Neural cell (in vitro differentiated cells): ENCODE measurements at regions not wholly inside any gene's neighbourhood (a gene's known extent, or its start where the extent isn't known, plus 50 kb on each side); places are given as distances from the start of the nearest gene placed in this dataset.

Experiments used
- H2AFZ ChIP-seq: fragments of 200-600, 300-800 bp; sonication (generic), shearing (Covaris generic); 2 replicates; pipeline ENCODE4 v1.6.0; 2014; ENCODE audit warnings: low read depth, mild to moderate bottlenecking, antibody characterized with exemption, low read length, moderate library complexity
- H3F3A ChIP-seq: fragments of 200-600 bp; shearing (Covaris generic); 2 replicates; pipeline ENCODE4 v1.6.1; 2016; ENCODE audit warnings: mild to moderate bottlenecking, moderate library complexity, mixed read lengths, antibody characterized with exemption, low read length; ENCODE audit not compliant: insufficient read depth, poor library complexity, severe bottlenecking
- H3K27ac ChIP-seq: fragments of 200-600, 300-800 bp; sonication (generic), shearing (Covaris generic); 2 replicates; pipeline ENCODE4 v1.5.1; 2014; ENCODE audit warnings: mild to moderate bottlenecking, low read length, moderate library complexity
- H3K27me3 ChIP-seq: fragments of 300-800, 200-600 bp; sonication (generic), shearing (Covaris generic); 2 replicates; pipeline ENCODE4 v1.6.0; 2014; ENCODE audit warnings: mild to moderate bottlenecking, low read depth, low read length, moderate library complexity; ENCODE audit not compliant: insufficient read depth
- H3K36me3 ChIP-seq: fragments of 300-800, 200-600 bp; sonication (generic), shearing (Covaris generic); 2 replicates; pipeline ENCODE4 v1.5.1; 2014; ENCODE audit warnings: mild to moderate bottlenecking, antibody characterized with exemption, low read length, moderate library complexity; ENCODE audit not compliant: insufficient read depth
- H3K4me2 ChIP-seq: fragments of 300-800, 200-600 bp; sonication (generic), shearing (Covaris generic); 2 replicates; pipeline ENCODE4 v1.6.0; 2014; ENCODE audit warnings: mild to moderate bottlenecking, low read length
- H3K4me3 ChIP-seq: fragments of 300-800, 200-600 bp; sonication (generic), shearing (Covaris generic); 2 replicates; pipeline ENCODE4 v1.5.1; 2014; ENCODE audit warnings: mild to moderate bottlenecking, low read length, moderate library complexity
- H3K79me2 ChIP-seq: fragments of 200-600 bp; shearing (Covaris generic); replicated peaks from 2 replicates; pipeline ENCODE4 v1.6.0; 2014; ENCODE audit warnings: mild to moderate bottlenecking, low read length, moderate library complexity; ENCODE audit not compliant: insufficient read depth
- H3K9ac ChIP-seq: fragments of 300-800, 200-600 bp; sonication (generic), shearing (Covaris generic); 2 replicates; pipeline ENCODE4 v1.6.1; 2016; ENCODE audit warnings: mild to moderate bottlenecking, low read length, mixed read lengths
- H3K9me2 ChIP-seq: fragments of 200-600 bp; shearing (Covaris generic); 2 replicates; pipeline ENCODE4 v1.6.1; 2016; ENCODE audit warnings: mild to moderate bottlenecking, low read length, mixed read lengths; ENCODE audit not compliant: insufficient read depth
- H3K9me3 ChIP-seq: fragments of 200-600, 300-800 bp; sonication (generic), shearing (Covaris generic); 2 replicates; pipeline ENCODE4 v1.6.1; 2016; ENCODE audit warnings: mild to moderate bottlenecking, mixed run types, low read length, moderate library complexity, mixed read lengths
- H4K20me1 ChIP-seq: fragments of 200-600 bp; shearing (Covaris generic); 2 replicates; pipeline ENCODE4 v1.6.1; 2016; ENCODE audit warnings: mild to moderate bottlenecking, mixed run types; ENCODE audit not compliant: insufficient read depth
- EP300 ChIP-seq: fragments of 450-650 bp; conservative IDR thresholded peaks from 2 replicates; pipeline ENCODE4 v1.6.1; 2014; ENCODE audit warnings: antibody characterized with exemption, mild to moderate bottlenecking, moderate library complexity; ENCODE audit not compliant: poor library complexity, severe bottlenecking
- EZH2 ChIP-seq: fragments of 200-600, 300-800 bp; shearing (Covaris generic), sonication (generic); IDR thresholded peaks from 2 replicates; pipeline ENCODE4 v1.6.1; 2014; ENCODE audit warnings: antibody characterized with exemption, low read length, borderline replicate concordance, mild to moderate bottlenecking; ENCODE audit not compliant: insufficient read depth, poor library complexity, severe bottlenecking
- MXI1 ChIP-seq: fragments of 450-650 bp; conservative IDR thresholded peaks from 2 replicates; pipeline ENCODE4 v1.6.1; 2014; ENCODE audit warnings: antibody characterized with exemption, mild to moderate bottlenecking; ENCODE audit not compliant: poor library complexity, severe bottlenecking
- POLR2AphosphoS5 ChIP-seq: IDR thresholded peaks from 2 replicates; pipeline ENCODE4 v1.6.1; 2012
- RAD21 ChIP-seq: fragments of 450-650 bp; conservative IDR thresholded peaks from 2 replicates; pipeline ENCODE4 v1.6.1; 2014; ENCODE audit warnings: antibody characterized with exemption, mild to moderate bottlenecking, moderate library complexity
- SMC3 ChIP-seq: fragments of 450-650 bp; conservative IDR thresholded peaks from 2 replicates; pipeline ENCODE4 v1.6.1; 2014; ENCODE audit warnings: antibody characterized with exemption, mild to moderate bottlenecking, moderate library complexity; ENCODE audit not compliant: poor library complexity
- TAF1 ChIP-seq: IDR thresholded peaks from 2 replicates; pipeline ENCODE4 v1.6.1; 2012; ENCODE audit warnings: low read depth
- TF ChIP-seq, protein P1 (sequence below): fragments of 450-650 bp; IDR thresholded peaks from 2 replicates; pipeline ENCODE4 v1.5.1; 2014; ENCODE audit warnings: antibody characterized with exemption, mild to moderate bottlenecking, moderate library complexity; ENCODE audit not compliant: poor library complexity, severe bottlenecking
- TF ChIP-seq, protein P2 (sequence below): IDR thresholded peaks from 2 replicates; pipeline ENCODE4 v1.6.1; 2012; ENCODE audit warnings: borderline replicate concordance

DNA sequence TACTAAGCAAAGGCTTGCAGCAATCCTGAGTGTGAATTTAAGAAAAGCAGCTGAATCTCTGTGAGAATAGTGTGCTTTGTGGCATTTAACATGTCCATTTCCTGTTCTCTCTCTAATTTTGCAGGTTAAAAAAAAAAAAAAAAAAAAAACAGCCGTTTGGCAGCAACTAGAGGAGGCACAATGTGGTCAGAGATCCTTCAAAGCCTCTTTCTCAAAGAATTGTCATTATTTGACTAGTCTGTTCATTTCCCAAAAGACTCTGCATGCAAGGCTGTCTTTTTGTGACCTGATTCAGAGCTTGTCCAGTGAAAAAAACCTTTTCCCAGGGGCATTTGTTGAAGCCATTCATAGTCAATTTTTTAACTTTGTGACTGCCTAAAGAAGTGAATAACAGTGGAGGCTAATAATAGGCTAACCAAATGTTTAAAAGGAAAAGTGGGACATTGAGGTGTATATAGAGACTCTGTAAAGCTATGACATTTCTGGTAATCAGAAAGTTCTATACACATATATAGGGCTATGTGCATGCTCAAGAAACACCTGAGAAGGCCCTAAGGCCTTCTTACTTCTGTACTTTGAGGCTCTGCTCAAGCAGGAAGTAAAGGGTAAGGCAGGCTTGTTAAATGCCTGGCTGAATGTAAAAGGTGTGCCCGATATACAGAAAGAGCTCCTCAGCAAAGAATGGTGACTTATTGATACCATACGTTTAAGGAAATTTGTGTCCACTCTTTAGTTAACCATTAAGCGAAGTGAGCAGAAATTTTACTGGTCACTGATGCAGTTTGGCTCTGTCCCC lies 289.6 kb upstream of the RAB6C start:
- Histone ChIP-seq H3K9me2 (no peaks in the 10 kb centered on the region), H3F3A (no peaks in the 10 kb centered on the region), H3K36me3 (no peaks in the 10 kb centered on the region), H3K4me3 (no peak overlapping the region), H3K9ac (no peak overlapping the region), H3K9me3 (no peaks in the 10 kb centered on the region), H3K27me3 (no peaks in the 10 kb centered on the region), H4K20me1 (no peaks in the 10 kb centered on the region), H3K4me2 (no peak overlapping the region), H3K27ac (no peak overlapping the region), H3K79me2 (no peaks in the 10 kb centered on the region), H2AFZ (no peak overlapping the region)
- TF ChIP-seq TAF1 (no peak), RAD21 (no peak), EP300 (no peak), EZH2 (no peak), MXI1 (no peak), SMC3 (no peak), POLR2AphosphoS5 (no peak)
- TF ChIP-seq, protein P1, sequence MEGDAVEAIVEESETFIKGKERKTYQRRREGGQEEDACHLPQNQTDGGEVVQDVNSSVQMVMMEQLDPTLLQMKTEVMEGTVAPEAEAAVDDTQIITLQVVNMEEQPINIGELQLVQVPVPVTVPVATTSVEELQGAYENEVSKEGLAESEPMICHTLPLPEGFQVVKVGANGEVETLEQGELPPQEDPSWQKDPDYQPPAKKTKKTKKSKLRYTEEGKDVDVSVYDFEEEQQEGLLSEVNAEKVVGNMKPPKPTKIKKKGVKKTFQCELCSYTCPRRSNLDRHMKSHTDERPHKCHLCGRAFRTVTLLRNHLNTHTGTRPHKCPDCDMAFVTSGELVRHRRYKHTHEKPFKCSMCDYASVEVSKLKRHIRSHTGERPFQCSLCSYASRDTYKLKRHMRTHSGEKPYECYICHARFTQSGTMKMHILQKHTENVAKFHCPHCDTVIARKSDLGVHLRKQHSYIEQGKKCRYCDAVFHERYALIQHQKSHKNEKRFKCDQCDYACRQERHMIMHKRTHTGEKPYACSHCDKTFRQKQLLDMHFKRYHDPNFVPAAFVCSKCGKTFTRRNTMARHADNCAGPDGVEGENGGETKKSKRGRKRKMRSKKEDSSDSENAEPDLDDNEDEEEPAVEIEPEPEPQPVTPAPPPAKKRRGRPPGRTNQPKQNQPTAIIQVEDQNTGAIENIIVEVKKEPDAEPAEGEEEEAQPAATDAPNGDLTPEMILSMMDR = no peak
- TF ChIP-seq, protein P2, sequence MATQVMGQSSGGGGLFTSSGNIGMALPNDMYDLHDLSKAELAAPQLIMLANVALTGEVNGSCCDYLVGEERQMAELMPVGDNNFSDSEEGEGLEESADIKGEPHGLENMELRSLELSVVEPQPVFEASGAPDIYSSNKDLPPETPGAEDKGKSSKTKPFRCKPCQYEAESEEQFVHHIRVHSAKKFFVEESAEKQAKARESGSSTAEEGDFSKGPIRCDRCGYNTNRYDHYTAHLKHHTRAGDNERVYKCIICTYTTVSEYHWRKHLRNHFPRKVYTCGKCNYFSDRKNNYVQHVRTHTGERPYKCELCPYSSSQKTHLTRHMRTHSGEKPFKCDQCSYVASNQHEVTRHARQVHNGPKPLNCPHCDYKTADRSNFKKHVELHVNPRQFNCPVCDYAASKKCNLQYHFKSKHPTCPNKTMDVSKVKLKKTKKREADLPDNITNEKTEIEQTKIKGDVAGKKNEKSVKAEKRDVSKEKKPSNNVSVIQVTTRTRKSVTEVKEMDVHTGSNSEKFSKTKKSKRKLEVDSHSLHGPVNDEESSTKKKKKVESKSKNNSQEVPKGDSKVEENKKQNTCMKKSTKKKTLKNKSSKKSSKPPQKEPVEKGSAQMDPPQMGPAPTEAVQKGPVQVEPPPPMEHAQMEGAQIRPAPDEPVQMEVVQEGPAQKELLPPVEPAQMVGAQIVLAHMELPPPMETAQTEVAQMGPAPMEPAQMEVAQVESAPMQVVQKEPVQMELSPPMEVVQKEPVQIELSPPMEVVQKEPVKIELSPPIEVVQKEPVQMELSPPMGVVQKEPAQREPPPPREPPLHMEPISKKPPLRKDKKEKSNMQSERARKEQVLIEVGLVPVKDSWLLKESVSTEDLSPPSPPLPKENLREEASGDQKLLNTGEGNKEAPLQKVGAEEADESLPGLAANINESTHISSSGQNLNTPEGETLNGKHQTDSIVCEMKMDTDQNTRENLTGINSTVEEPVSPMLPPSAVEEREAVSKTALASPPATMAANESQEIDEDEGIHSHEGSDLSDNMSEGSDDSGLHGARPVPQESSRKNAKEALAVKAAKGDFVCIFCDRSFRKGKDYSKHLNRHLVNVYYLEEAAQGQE = no peak

DNA sequence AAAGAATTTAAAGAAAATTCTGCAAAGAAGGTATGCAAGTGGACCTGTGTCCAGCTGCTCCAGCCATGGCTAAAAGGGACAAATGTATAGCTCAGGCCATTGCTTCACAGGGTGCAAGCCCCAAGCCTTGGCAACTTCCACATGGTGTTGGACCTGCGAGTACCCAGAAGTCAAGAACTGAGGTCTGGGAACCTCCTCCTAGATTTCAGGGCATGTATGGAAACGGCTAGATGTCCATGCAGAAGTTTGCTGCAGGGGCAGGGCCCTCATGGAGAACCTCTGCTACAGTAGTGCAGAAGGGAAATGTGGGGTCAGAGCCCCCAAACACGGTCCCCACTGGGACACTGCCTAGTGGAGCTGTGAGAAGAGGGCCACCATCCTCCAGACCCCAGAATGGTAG lies 284.0 kb upstream of the RAB6C start:
- no peak overlapping the region for H3K4me2 ChIP-seq

More for the DNA sequence above, 284.0 kb upstream of the RAB6C start:
- Histone ChIP-seq H3K9ac (no peak overlapping the region), H2AFZ (no peak overlapping the region), H4K20me1 (no peaks in the 10 kb centered on the region), H3F3A (no peaks in the 10 kb centered on the region), H3K27me3 (no peaks in the 10 kb centered on the region), H3K36me3 (no peaks in the 10 kb centered on the region), H3K9me2 (no peaks in the 10 kb centered on the region), H3K79me2 (no peaks in the 10 kb centered on the region), H3K4me3 (no peak overlapping the region), H3K9me3 (no peaks in the 10 kb centered on the region), H3K27ac (no peak overlapping the region)
- no peak for TF ChIP-seq EZH2
